Right renal pelvis (tissue), 4 donors: ENCODE measurements at regions not wholly inside any gene's neighbourhood (a gene's known extent, or its start where the extent isn't known, plus 50 kb on each side); places are given as distances from the start of the nearest gene placed in this dataset.

Experiments used
- DNase-seq, 4 donors: peaks; one replicate each; pipeline ENCODE4 v3.0.0-alpha.2; 2013; ENCODE audit warnings: low read depth in 4 of 4, low spot score in 3 of 4, missing footprints in 1 of 4

GRCh38 chr9:89743573-89744254, 138.9 kb downstream of the GADD45G start:
- no peak for DNase-seq

GRCh38 chr9:89744255-89744648, 139.4 kb downstream of the GADD45G start:
- no peak for DNase-seq

GRCh38 chr9:89744730-89745129, 139.9 kb downstream of the GADD45G start:
- no peak for DNase-seq

GRCh38 chr9:89745601-89746376, 141.0 kb downstream of the GADD45G start:
- no peak for DNase-seq

- no peak for DNase-seq
Observed at GRCh38 chr9:89746385-89747116, 141.7 kb downstream of the GADD45G start.

GRCh38 chr9:89747596-89747995, 142.8 kb downstream of the GADD45G start:
- no peak for DNase-seq

- no peak for DNase-seq
Observed at GRCh38 chr9:89748021-89748670, 143.3 kb downstream of the GADD45G start.

GRCh38 chr9:89748831-89749499, 144.2 kb downstream of the GADD45G start:
- no peak for DNase-seq

- no peak for DNase-seq
Observed at GRCh38 chr9:89749500-89750116, 144.8 kb downstream of the GADD45G start.

GRCh38 chr9:89750117-89750791, 145.4 kb downstream of the GADD45G start:
- DNase-seq: peak; percentile 37 to 60 (median 52)

GRCh38 chr9:89751079-89751825, 146.4 kb downstream of the GADD45G start:
- no peak for DNase-seq

- DNase-seq: no peak
Observed at GRCh38 chr9:89752154-89752553, 147.3 kb downstream of the GADD45G start.

- no peak for DNase-seq
Observed at GRCh38 chr9:89753472-89754055, 148.8 kb downstream of the GADD45G start.

GRCh38 chr9:89754193-89754592, 149.4 kb downstream of the GADD45G start:
- DNase-seq: no peak

GRCh38 chr9:89755821-89756220, 151.0 kb downstream of the GADD45G start:
- DNase-seq: no peak

- DNase-seq: no peak
Observed at GRCh38 chr9:89756891-89757537, 152.2 kb downstream of the GADD45G start.

- no peak for DNase-seq
Observed at GRCh38 chr9:89757776-89758528, 153.1 kb downstream of the GADD45G start.
